Central memory CD4-positive, alpha-beta T cell (primary cell): ENCODE measurements at regions not wholly inside any gene's neighbourhood (a gene's known extent, or its start where the extent isn't known, plus 50 kb on each side); places are given as distances from the start of the nearest gene placed in this dataset.

Experiments used
- DNase-seq: peaks from one replicate; pipeline ENCODE4 v3.0.0; 2022

- no peak for DNase-seq
These were observed 202.4 kb downstream of the SEC14L1 start for GRCh38 chr17:77343031-77343800.

DNA sequence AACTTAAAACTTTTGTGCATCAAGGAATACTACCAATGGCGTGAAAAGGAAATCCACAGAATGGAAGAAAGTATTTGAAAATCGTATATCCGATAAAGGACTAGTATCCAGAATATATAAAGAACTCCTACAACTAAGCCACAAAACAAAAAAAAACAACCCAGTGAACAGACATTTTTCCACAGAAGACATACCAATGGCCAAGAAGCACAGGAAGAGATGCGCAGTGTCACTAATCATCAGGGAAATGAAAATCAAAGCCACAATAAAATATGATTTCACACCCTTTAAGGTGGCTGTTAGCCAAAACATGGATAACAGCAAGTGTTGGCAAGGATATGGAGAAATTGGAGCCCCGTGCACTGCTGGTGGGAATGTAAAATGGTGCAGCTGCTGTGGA lies 203.3 kb downstream of the SEC14L1 start:
- DNase-seq, result no peak

GRCh38 chr17:77345260-77345910 lies 204.6 kb downstream of the SEC14L1 start:
- no peak for DNase-seq

DNA sequence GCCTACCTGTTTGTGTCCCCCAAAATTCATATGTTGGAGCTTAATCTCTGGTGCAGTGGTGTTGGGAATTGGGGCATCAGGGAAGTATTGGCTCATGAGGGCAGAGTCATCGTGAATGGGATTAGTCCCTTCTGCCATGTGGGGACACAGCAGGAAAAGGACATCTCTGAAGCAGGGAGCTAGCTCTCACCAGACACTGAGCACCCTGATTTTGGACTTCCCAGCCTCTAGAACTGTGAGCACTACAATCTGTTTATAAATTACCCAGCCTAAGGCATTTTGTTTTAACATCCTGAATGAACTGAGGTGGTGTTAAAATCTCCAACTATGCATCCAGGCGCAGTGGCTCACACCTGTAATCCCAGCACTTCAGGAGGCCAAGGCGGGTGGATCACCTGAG lies 206.0 kb downstream of the SEC14L1 start:
- no peak for DNase-seq

GRCh38 chr17:77347544-77347943 lies 206.8 kb downstream of the SEC14L1 start:
- no peak for DNase-seq

- no peak for DNase-seq
These were observed 209.4 kb downstream of the SEC14L1 start for GRCh38 chr17:77349976-77350830.

- no peak for DNase-seq
These were observed 211.7 kb downstream of the SEC14L1 start for GRCh38 chr17:77352441-77352840.

- no peak for DNase-seq
These were observed 212.2 kb downstream of the SEC14L1 start for GRCh38 chr17:77352996-77353395.

DNA sequence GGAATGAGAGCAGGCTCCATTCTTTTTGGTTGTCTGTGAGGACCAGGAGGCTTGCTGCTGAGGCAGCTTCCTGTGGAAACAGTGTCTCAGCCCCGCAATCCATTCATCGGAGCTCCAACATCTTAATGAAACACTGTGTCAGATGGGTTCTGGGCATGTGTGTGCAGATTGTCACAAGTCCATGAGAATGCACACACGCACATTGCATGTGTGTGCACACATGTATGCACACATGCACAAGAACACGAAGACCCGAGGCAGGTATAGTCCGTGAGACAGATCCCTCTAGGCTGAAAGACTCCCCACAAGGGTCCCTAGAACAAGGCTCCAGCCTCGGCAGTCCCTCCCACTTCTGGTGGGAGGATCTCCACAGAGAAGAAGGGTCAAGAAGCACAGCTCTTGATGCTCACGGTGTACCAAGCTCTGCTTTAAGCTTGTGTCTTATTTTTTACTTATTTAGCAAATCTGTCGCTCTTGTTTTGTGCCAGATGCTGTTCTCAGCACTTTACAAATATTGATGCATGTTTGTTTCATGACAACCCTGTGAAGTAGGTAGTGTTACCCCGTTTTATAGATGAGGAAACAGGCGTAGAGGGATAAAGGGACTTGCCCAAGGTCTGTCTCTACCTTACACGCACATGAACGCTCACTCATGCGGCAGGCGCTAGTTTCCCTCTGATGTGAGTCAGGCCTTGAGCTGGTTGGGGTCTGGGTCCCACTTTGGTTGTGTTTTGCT lies 213.1 kb downstream of the SEC14L1 start:
- no peak for DNase-seq

- DNase-seq, result no peak
These were observed 213.6 kb downstream of the SEC14L1 start for GRCh38 chr17:77354420-77354669.

DNA sequence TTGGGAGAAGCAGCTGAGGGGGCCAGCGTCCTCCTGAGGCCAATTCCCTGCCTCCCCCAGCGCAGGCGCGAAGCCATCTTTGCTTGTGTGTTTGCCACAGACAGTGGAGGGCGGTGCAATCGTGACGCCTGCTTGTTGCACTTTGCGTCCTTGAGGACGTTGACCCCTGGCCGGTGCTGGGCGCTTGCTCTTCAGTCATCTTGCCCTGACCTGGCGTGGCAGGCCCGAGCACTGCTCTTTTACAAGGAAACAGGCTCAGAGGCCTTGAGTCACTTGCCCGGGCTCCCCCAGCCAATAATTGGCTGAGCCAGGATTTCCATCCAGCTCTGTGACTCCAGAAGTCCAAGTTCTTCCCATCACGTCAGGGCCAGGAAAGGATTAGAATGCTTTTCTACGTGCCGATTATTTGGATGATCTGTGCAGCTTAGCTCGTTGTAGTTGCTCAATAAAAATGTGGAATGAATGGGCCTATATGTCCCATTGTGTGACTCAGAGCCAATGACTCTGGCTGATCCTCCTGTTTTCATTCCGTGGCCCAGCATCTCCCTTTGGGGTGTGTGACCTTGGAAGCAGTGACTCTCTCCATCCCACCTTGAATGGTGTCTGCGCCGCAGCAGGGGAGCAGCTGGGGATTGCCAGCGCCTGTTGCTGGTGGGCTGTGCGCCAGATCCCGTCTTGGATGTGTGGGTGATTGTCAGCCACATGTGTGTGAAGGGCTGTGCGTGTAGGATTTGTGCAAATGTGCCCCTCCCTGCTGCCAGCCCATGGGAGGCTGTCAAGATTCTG lies 214.1 kb downstream of the SEC14L1 start:
- DNase-seq, result no peak

GRCh38 chr17:77356109-77356689 lies 215.4 kb downstream of the SEC14L1 start:
- DNase-seq, result no peak

GRCh38 chr17:77356690-77357201 lies 216.0 kb downstream of the SEC14L1 start:
- DNase-seq, result no peak

- DNase-seq, result no peak
These were observed 218.0 kb downstream of the SEC14L1 start for GRCh38 chr17:77358801-77359200.

- DNase-seq, result no peak
These were observed 218.5 kb downstream of the SEC14L1 start for GRCh38 chr17:77359236-77359635.

DNA sequence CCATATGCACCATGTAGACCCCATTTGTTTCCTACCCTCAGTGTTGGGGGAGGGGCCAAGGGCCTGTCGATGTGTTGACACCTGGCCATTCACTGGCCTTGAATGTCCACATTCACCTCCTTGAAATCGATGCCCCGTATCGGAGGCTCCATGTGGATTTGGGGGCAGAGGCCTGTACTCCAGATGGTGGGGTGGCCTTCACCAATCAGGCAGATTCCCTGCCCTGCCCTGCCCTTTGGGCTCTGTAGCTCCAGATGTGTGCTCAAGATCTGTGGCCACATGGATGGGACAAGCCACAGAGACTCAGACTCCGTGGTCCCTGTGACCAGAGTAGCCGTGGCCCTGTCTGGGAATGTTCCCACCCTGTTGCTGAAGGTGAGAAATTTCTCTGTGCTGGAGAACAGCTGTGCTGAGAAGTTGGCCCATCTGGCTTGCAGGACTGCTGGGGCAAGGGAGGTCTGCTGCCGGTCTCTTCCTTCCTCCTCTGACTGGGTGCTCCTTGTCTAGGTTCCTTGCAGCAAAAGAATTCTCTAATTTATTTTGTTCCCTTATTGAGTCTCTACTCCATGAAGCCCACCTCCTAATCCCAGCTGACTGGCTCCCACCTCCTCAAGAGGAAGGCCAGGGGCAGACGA lies 221.3 kb downstream of the SEC14L1 start:
- no peak for DNase-seq

DNA sequence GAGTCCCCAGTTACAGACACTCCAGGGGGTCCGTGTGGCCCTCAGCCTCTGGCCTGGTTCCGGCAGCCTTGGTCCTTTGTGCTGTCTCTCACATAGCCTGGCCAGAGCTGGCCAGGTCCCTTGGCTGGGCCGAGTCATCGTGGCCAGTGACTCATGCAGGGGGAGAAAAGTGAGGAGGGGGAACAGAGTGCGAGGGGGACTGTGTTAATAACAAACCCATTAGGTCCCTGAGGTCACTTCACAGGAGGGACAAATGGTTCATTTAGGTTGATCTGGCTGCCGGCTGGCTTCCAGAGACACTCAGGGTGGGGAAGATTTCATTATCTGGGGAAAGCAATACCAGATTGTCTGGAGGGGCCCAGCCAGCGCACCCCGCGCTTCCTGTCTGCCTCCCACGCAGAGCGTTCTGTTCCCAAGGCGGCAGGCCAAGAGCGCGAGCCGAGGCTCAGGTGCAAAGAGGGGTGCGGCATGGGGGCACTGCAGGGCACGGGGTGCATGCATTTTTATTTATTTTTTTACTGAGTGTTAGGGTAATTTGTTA lies 223.1 kb downstream of the SEC14L1 start:
- no peak for DNase-seq

DNA sequence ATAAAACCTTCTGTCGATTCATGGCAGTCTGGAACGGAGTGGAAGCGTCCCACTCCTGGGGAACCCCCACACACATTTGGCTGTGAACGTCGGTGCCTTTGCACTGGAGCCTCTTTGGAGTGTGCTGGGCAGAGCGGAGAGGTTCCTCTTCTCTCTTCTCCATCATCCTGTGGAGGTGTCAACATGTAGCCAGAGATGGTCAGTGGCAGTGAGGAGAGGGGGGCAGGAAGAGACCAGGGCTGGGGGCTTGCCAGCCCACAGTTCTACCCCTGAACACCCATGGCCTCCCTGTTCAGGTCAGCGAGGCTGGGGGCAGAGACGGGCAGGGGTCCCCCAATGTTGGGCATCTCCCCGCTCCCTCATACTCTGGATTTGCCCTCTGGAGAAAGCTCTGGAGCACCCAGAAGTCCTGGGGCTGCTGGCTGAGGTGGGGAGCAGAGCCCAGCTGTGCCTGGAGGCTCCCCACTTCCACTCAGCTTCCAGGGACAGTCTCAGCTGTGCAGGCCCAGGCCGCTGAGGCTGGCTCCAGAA lies 223.7 kb downstream of the SEC14L1 start:
- no peak for DNase-seq

- DNase-seq, result no peak
These were observed 224.3 kb downstream of the SEC14L1 start for GRCh38 chr17:77364941-77365583.

DNA sequence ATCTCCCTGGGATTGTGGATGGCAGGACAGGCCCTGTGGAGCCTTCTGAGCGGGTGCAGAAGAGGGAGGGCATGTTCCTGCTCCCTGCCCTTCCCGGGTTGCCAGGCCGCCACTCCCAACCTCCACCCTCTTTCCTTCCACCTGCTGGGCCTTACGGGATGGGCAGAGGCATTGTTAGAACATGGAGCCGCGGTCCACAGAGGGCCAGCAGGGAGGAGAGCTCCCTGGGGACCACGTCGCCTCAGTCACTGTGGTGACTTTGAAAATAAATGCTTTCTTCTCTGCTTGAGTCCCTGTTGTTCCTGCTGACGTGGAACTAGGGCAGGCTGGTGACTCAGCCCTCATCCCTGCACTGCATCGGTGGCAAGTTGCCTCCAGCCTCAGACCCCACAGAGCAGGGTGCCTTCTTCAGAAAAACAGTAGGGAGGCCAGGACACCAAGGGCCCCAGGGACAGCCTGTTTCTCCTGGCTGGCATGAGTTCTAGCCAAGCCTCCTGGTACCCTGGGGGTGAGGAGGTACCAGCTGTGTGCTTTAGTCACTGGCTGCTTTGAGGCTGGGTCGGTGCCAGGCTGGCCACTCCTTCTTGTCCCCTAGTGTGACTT lies 224.9 kb downstream of the SEC14L1 start:
- DNase-seq, result no peak
